ENCODE measurements at regions not wholly inside any gene's neighbourhood (a gene's known extent, or its start where the extent isn't known, plus 50 kb on each side); places are given as distances from the start of the nearest gene placed in this dataset.

GRCh38 chr10:125415006-125415633 is 254.8 kb upstream of the CTBP2 start:
- TF ChIP-seq FOXM1 (IDR thresholded peaks at IDR 0.05; ENCODE audit: borderline replicate concordance) = no peak
- TF ChIP-seq SP1 (IDR thresholded peaks at IDR 0.05) = no peak
- no peak for TF ChIP-seq BHLHE40 (IDR thresholded peaks at IDR 0.05; ENCODE audit: borderline replicate concordance)
- TF ChIP-seq L3MBTL2 (conservative IDR thresholded peaks at IDR 0.05) = no peak
- TF ChIP-seq PKNOX1 (IDR thresholded peaks at IDR 0.05) = no peak
- TF ChIP-seq ELF4 (IDR thresholded peaks at IDR 0.05) = no peak
- TF ChIP-seq LEF1 (IDR thresholded peaks at IDR 0.05; ENCODE audit: borderline replicate concordance) = no peak
- TF ChIP-seq FOXK2 (IDR thresholded peaks at IDR 0.05) = no peak
- TF ChIP-seq TARDBP (IDR thresholded peaks at IDR 0.05) = no peak
- no peak for TF ChIP-seq HDGF (IDR thresholded peaks at IDR 0.05; ENCODE audit: borderline replicate concordance)
